ENCODE measurements at regions not wholly inside any gene's neighbourhood (a gene's known extent, or its start where the extent isn't known, plus 50 kb on each side); places are given as distances from the start of the nearest gene placed in this dataset.

GRCh38 chr14:49999146-49999761 lies 106.4 kb downstream of the ARF6 start:
- TF ChIP-seq POU6F1 (CRISPR knock-in tag; IDR thresholded peaks at IDR 0.05; ENCODE audit: borderline replicate concordance, low read depth) (no peak), ARNTL (CRISPR knock-in tag; IDR thresholded peaks at IDR 0.05; ENCODE audit: borderline replicate concordance, low read depth) (no peak), PATZ1 (CRISPR knock-in tag; IDR thresholded peaks at IDR 0.05; ENCODE audit: borderline replicate concordance) (no peak), TOX (CRISPR knock-in tag; IDR thresholded peaks at IDR 0.05; ENCODE audit: borderline replicate concordance) (no peak), RARB (CRISPR knock-in tag; IDR thresholded peaks at IDR 0.05) (no peak), CSRNP3 (CRISPR knock-in tag; IDR thresholded peaks at IDR 0.05) (no peak), ESRRG (CRISPR knock-in tag; IDR thresholded peaks at IDR 0.05) (no peak)
